Breast epithelium (tissue), 3 donors: ENCODE measurements at regions not wholly inside any gene's neighbourhood (a gene's known extent, or its start where the extent isn't known, plus 50 kb on each side); places are given as distances from the start of the nearest gene placed in this dataset.

ENCODE experiments used
- POLR2A ChIP-seq: fragments of 450-650 bp; IDR thresholded peaks from one replicate; pipeline ENCODE4 v1.6.1; 2016; ENCODE audit warnings: antibody characterized with exemption, mild to moderate bottlenecking, moderate library complexity
- POLR2AphosphoS5 ChIP-seq, 3 donors: sonication (generic); formaldehyde crosslinking; IDR thresholded peaks; one replicate each; pipeline ENCODE4 v1.6.1; 2017; ENCODE audit warnings: antibody characterized with exemption in 3 of 3
- TF ChIP-seq, protein P1 (sequence below), 3 donors: fragments of 450-650 bp; IDR thresholded peaks; one replicate each; pipeline ENCODE4 v1.5.1; 2016 to 2017; ENCODE audit warnings: antibody characterized with exemption in 3 of 3, mild to moderate bottlenecking in 3 of 3, moderate library complexity in 3 of 3

DNA sequence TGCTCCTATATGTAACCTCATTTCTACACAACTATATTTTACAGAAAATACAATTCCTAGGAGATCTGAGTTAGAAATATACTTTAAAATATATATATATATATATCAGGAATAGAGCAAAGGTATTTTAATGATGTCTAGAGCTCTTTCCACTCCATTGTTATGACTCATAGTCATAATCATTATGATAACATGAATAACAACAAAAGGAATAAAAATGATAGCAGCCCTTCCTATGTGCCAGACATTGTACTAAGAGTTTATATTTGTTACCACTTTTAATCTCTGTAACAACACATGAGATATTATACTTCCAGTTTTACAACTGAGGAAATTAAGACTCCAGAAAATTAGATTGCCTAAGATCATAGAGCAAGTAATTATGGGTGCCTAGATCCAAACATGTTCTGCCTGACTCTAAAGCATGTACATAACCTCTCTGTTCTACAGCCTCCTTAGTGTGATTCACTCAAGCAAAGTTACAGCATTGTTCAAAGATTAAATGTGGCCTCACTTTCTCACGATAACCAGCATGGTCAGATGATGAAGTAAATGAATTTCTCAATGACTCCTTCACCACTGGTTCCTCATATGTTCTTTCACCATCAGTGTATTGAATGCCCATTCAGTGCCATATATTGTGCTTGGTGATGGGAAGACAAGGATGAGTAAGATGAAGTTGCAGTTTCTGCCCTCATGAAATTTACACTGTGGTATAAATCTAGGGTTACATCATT, 452.1 kb downstream of the EFNA5 start:
- TF ChIP-seq, protein P1, sequence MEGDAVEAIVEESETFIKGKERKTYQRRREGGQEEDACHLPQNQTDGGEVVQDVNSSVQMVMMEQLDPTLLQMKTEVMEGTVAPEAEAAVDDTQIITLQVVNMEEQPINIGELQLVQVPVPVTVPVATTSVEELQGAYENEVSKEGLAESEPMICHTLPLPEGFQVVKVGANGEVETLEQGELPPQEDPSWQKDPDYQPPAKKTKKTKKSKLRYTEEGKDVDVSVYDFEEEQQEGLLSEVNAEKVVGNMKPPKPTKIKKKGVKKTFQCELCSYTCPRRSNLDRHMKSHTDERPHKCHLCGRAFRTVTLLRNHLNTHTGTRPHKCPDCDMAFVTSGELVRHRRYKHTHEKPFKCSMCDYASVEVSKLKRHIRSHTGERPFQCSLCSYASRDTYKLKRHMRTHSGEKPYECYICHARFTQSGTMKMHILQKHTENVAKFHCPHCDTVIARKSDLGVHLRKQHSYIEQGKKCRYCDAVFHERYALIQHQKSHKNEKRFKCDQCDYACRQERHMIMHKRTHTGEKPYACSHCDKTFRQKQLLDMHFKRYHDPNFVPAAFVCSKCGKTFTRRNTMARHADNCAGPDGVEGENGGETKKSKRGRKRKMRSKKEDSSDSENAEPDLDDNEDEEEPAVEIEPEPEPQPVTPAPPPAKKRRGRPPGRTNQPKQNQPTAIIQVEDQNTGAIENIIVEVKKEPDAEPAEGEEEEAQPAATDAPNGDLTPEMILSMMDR (IDR thresholded peaks at IDR 0.05): no peak
- TF ChIP-seq POLR2A (no peak), POLR2AphosphoS5 (IDR thresholded peaks at IDR 0.05) (no peak)
